HG03159 (cell line): ENCODE measurements at regions not wholly inside any gene's neighbourhood (a gene's known extent, or its start where the extent isn't known, plus 50 kb on each side); places are given as distances from the start of the nearest gene placed in this dataset.
"Not testable (repeated sequence)": the region's sequence is repeated elsewhere in the genome, so short reads cannot be mapped to it uniquely, and the experiment has no call there.

Source experiments
- ATAC-seq: cut with Tn5 transposase; IDR thresholded peaks from one replicate; pipeline ENCODE4 v1.9.1; 2021; ENCODE audit warnings: mild to moderate bottlenecking, moderate library complexity; ENCODE audit not compliant: unreplicated experiment

DNA sequence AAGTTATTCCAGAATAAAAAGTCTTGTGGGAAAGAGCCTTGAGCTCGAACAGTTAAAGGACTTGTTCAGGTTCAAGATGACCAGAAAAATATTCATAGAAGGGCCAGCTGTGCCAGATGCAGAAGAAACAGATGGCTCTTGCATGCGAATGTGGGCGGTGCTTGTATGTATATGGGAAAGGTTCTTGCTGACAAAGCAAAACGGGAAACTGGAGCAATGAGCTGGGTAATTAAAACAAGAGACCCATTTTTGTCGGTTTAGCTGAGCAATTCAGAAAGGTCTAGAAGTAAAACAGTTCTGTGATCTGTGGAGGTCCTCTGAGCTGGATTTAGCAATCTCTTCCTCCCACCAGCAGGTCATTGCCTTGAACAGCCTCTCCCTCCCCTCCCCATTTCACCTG, 107.2 kb upstream of the MARK1 start:
- ATAC-seq, result no peak

DNA sequence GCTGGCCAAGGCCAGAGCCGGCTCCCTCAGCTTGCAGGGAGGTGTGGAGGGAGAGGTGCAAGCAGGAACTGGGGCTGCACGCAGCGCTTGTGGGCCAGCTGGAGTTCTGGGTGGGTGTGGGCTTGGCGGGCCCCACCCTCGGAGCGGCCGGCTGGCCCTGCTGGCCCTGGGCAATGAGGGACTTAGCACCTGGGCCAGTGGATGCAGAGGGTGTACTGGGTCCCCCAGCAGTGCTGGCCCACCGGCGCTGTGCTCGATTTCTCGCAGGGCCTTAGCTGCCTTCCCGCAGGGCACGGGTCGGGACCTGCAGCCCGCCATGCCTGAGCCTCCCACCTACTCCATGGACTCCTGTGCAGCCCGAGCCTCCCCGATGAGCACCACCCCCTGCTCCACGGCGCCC, 115.6 kb upstream of the MARK1 start:
- ATAC-seq, result not testable (repeated sequence)

DNA sequence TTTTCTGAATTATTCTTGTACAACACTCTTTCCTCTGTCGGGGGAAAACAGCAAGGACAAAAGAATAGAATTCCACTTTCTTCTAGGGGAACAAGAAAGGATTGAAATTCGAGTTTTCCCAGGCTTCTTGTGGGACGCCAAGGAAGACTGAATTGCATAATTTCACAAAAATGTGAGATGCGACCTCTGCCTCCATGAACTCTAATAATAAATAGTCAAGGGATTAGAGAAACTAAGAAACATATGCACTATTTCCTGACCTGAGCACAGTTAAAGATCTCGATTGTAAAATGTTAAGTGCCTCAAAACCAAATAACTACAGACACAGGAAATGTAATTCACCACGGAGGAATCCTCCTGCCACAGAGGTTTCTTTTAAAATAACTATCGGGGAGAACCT, 117.3 kb upstream of the MARK1 start:
- no peak for ATAC-seq

DNA sequence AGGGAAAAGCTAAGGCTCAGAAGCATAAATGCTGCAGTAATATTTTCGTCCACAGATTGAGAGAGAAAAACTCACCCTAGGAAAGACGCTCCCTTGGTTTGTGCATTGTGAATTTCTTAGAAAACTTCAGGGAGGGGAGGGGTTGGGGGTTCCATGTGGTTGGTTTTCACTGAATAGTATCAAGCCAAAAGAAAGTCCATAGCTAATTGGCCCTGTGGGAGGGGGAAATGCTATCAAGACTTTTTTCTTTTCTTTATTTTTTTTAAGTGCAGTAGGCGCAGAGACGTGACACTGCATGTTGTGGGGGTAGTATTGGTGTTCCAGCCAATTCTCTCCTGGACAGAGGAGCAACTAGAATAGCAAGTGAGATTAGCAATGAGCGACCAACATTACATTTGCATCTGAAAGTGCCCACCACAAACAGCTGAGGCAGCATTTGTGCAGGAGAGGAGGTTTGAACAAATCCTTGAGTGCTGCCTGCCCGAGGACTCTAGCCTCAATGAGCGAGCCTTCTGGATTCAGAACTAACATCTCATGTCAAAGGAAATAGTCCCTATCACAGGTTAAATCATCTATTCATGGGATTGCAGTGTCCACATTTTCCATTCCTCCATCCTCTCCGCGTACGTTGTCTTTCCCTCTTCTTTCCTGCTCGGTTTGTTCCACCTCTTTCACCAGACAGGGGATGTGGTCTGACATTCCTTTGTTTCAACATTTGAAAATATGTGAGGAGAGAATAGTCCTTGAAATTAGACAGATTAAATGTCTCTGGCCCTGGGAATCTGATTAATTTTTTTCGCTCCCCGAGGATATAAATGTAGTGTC, 118.0 kb upstream of the MARK1 start:
- ATAC-seq, result no peak

DNA sequence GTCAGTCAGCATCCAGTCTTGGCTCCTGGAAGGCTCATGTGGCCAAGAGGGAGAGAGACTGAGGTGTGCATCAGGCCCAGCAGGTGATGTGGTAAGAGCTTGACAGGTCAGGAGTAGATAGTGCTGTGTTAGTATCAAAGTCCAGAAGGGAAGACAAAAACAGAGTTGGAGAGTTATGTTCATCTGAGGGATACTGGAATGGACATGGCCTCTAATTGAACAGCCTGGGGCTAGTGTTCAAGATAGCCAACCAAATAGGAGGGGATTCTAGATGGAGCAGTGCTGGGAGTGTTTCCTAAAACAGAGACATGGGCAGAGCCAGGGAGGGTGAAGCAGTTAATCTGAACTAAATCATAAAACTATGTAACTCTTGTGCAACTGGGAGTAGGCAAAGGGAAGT, 120.7 kb upstream of the MARK1 start:
- ATAC-seq, result no peak

DNA sequence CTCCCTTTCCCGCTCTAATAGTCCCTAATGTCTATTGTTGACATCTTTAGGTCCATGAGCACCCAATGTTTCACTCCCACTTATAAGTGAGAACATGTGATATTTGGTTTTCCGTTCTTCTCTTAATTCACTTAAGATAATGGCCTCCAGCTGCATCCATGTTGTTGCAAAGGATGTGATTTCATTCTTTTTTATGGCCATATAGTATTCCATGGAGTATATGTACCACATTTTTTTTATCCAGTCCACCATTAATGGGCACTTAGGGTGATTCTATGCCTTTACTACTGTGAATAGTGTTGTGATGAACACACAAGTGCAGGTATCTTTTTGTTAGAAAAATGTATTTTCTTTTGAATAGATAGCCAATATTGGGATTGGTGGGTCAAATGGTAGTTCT, 126.0 kb upstream of the RAB3GAP2 start:
- ATAC-seq, result no peak

DNA sequence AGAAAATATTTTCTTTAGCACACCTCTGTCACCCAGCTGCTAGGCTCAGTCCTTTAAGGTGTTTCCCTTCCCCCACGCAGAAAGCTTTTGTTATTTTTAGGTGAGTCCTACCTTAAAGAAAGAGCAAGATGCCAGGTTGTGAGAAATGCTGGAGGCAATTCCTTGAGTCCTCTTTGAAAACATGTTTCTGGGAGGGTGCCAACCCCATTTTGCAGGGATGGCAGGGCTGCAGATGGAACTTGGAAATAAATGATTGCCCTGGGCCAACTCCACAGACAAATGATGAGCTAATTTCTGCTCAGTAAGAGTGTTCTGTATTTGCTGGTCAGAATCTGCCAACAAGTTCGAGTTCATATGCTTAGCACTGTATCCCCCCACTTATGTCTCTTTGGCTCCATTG, 119.2 kb upstream of the RAB3GAP2 start:
- ATAC-seq, result no peak

DNA sequence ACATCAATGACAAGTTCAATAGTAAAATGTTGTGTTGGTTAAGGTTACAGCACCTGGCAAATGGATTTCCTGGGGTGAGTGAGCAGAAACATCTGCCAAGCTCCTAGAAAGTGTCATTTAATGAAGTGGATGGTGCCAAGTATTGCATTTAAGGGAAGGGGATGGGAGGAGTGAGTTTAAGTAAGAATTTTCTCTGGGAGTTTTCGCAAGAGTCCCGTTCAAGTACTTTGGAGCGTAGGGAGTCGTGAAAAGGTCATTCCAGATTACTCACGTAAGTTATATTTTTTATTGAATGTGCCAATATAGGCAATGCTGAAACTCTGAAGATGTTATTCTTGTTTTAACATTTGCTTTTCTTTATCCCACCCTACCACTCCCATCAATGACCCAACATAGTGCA, 117.4 kb upstream of the RAB3GAP2 start:
- ATAC-seq, result no peak

DNA sequence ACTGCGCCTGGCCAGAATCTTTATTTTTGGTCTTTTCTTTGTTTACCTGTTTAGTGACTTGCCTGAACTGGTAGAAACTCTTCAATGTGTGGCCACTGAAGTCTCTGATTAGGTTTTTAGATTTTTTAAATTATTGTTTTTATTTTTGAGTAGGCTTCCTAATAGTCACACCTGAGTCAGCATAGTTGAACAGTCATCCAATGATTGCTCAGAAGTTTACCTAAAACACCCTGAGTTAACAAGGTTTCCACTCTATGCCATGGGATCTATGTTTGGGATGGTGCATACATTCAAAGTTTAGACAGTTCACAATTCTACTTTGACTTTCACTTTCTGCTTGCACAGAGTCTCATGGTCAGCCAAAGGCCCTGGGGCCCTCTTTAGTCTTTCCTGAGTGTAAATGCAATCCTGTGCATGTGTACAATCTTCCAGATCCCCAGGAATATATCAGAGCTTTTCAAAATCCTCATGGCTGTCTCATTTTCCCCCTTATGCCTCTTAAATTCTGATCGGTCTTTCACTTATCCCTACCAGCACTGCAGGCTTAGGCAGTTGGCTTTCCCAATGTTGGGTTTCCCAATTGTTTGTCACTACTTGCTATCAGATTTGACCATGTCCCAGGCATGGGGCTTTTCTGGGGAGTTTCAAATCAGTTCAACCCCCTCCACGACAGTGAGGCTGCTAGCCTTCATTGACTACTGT, 114.4 kb upstream of the RAB3GAP2 start:
- no peak for ATAC-seq

DNA sequence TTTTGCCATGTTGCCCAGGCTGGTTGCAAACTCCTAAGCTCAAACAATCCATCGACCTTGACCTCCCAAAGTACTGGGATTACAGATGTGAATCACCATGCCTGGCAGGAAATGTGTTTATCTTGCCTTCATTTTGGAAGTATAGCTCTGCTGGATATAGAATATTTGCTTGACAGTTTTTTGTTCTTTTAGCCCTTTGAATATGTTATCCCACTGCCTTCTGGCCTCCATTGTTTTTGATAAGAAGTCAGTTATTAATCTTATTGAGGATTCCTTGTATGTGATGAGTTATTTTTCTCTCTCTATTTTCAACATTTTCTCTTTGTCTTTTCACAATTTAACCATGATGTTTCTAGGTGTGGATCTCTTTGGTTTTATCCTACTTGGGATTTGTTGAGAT, 112.9 kb upstream of the RAB3GAP2 start:
- ATAC-seq, result no peak

DNA sequence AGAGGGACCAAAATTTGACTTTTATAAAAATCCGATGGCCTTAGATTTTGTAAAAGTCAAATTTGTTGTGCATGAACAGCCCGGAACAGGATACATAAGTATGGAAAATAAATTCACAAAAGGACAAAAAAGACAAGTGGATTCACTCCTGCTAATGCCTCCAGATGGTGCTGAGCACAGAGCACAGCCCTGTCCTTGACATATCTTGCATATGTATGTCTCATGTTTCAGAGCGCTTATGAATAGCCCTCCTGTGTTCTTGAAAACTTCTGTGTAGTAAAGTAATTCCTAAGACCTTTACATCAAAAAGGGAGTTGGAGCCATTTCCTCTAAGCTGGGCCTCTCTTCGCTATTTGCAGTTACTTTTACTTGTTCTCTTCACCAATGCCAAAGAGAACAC, 110.7 kb upstream of the RAB3GAP2 start:
- ATAC-seq, result no peak

DNA sequence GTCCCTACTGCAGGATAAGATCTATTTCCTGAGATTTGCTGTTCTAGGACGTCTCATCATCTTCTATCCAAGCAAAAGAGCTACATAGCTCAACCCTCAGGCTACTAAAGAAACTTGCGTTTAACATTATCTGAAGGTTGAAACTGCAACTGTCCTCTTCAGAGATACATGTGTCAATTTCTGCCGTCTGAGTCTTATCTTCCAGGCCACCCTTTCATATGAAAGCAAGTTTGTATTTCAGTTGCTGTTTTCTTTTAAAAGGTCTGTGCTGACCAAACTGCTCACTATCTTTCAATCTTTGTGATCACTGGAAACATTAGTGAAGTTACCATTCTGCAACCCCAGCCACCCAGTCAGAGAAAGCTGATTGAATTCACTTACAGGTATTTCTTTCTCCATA, 108.6 kb upstream of the RAB3GAP2 start:
- peak; percentile 48 for ATAC-seq

DNA sequence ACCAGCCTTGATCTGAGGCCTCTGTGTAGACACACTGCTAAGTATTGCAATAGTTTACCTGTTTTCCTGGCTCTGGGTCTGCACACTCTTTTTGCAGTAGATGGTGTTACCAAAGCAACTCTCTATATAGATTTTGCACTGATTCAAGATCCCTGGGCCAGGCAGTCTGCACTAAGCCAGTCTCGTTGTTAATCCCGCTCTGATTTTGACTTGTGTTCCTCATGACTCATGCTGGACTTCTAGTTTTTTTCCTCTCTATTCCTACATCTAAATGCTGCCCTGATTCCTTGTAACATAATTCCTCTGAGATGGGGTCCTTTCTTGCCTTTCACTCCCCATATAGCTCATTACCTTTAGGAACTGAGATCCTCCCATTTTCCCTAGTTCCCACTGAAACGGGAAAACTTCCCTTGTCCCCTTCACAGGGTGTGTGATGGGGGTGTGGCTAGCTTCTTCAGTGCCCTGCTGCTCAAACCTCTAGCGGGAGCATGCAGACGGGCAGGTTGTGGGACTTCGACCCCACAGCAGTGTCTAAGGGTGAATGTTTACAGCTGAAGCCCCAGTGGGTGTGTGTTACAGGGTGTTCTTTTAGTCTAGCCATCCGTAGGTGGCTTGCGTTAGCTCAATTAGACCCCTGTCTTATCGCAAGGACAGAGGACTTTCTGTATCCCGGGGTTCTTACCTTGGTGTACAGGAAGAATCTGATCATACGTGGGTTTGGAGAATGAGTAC, 106.5 kb upstream of the RAB3GAP2 start:
- ATAC-seq, result no peak

DNA sequence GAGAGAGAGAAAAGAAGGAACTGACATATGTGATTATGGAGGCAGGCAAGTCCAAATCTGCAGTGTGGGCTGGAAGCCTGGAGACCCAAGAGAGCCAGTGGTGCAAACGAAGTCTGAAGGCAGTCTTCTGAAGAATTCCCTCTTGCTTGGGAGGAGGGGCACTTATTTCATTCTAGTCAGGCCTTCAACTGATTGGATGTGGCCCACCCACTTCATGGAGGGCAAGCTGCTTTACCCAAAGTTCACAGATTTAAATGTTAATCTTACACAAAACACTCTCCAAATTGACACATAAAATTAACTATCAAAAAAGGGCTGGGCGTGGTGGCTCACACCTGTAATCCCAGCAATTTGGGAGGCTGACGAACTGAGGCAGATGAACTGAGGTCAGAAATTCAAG, 103.5 kb upstream of the RAB3GAP2 start:
- ATAC-seq, result no peak

DNA sequence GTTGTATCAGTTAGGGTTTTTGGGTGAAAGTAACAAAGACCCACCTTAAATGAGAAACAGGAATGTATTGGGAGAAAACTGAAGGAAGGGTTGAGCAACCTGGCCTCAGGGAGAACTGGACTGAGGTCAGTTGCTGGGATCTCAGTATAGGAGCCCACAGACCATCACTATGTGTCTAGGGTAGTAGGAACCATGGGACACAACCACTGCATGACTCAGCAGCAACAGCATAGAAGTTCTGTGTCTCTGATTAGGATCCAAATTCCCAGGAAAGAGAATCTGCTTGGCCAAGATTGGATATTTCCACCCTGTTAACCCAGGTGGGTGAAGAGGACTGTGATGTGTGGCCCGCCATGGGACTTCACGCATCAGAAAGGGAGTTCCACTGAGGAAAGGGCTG, 102.2 kb upstream of the RAB3GAP2 start:
- no peak for ATAC-seq

DNA sequence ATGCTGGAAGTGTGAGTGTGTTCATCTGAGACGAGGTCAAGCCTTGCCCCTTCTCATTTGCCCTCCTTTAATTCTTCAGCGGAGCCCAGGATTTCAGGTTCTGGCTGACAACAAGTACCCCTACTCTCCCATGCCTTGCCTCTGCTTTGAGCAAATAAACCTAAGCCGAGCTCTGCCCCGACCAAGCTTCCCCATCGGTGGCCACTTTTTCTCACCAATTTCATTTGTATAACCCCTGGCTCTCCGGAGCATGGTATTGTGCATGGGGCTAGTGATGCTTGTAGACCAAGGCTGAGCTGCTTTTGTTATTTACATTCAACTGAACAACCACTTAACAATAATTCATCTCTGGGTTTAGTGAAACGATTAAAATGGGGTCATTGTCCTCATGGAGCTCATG, 100.2 kb upstream of the RAB3GAP2 start:
- no peak for ATAC-seq

DNA sequence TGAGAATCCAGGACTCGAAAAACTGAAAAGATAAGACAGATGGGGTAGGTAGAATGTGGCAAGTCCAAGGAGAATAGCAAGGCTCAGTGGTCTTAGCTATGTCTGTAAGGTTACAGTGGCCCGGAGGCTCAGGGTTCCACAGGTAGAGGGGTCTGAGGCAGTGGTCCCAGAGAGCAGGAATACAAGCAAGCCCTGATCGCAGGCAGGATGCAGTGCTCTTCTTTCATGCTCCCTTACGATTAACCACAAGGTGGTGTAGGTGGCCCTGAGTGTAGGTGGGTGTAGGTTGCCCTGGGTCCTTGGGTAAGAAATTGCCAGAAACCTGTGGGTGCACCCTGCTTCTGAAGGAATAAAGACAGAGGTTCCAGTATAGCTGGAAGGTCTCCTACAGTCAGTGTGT, 99.1 kb upstream of the RAB3GAP2 start:
- ATAC-seq, result no peak

DNA sequence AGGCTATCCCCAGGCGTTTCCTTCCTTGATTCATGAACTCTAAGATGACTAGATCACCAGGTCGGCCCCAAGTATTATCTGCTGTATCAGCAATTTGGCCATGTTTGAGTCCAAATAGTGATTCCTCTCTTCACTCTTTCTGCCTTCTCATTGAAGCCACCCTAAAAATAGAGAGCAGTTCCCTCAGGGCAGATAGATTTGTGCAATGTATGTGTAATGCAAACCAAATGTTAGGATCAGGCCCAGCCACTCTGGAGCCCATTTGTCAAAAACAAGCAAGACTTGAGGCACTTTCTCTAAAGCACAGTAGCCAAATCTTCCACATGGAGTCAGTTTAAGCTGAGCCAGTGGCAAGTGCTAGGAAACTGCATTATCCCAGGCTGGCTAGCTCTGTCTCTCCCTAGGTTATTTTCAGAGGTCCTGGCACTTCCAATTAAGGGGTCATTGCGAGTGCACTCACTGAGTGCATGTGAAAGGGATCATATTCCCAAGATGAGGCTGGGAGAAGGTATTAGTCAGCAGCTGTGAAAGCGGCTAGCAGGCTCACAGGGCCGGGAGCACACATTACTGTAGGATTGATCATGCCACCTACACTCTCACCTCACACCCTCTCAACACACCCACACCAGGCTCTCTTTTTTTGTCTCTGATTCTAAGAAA, 97.9 kb upstream of the RAB3GAP2 start:
- no peak for ATAC-seq

DNA sequence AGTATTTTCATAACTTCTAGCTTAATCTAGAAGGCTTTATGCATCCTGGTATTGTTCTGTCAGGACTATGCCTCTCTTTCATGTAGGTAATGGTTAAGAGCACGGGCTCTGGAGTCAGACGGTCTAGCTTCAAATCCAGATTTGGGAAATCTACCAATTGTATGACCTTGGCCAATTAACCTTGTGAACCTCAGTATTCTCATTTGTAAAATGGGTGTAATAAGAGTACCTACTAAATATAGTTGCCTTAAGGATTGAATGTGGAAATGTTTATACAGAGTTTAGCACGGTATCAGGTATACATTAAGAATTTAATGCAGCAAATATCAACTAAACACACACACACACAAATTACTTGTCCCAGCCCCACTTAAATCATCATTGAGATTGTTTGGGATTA, 97.3 kb upstream of the RAB3GAP2 start:
- ATAC-seq, result no peak

DNA sequence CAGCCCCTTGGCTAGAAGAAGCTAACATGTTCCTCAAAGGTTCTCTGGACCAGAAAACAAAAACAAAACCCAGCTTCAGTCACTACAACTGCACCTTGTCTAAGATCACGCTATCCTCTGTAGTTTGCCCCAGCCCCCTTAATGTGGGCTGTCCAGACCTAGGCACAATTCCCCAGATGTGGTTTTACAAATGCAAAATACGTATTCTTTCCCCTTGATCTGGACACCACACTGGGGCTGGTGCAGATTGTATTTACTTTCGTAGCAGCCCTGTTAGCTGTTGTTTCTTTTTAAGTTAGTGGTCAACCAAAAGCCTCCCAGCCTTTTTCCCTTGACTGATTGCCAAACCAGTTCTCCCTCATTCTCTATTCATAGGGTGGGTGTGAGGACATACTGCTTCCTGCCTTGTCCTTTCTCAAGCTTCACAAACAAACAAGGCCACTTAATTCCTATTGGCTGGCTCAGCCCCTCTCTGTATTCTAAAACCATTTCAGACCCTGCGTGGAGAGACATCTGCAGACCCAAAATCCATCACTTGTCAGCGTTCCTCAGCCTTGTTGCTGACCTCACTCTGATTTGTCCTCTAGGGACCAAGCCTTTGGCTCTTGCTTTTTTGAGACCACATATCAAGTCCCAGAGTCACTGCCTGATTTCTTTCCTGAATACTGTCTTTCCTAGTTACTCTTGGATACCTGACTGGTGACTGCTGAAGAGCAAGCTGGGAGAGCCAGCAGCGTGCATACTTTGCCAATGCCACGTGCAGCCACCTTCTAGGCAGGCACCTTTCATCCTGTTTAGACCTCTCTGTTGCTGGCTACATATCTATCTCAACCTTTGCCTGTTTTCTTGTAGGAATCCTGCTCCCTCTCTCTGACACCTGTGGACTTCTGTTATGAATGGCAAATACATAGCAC, 96.4 kb upstream of the RAB3GAP2 start:
- no peak for ATAC-seq
